ENCODE measurements at regions not wholly inside any gene's neighbourhood (a gene's known extent, or its start where the extent isn't known, plus 50 kb on each side); places are given as distances from the start of the nearest gene placed in this dataset.

DNA sequence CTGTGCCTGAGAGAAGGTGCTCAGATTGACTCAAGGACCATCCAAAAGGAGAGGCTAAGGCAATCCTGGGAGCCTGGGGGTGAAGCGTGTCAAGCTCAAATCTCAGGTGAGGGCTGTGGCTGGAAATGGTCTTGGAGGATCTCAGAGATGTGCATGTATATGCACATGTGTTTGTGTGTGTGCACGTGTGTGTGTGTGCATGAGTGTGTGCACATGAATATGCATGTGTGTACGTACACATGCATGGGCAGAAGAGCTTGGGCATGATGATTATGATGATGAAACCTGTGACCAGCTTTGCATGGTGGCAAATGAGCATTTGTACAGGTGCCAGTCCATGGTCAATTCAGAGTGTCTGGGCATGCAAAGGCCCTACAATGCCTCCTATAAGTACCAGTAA, 326.6 kb downstream of the CXCL12 start:
- no peak for ATAC-seq
- H3K36me3 ChIP-seq = no peaks in the 10 kb centered on the region
- peaks cover 24% of the 10 kb centered on the region for H3K27me3 ChIP-seq
- H3K9me3 ChIP-seq = no peaks in the 10 kb centered on the region
- WGBS, 2 donors (ENCODE audit: low coverage in 1 of 2) = 100% methylated on average over 1 of the region's 3 CpGs; no CpG with 5 or more reads in 1 of the 2 donors
- H3K4me1 ChIP-seq = no peaks in the 10 kb centered on the region
- no peak for TF ChIP-seq POLR2AphosphoS5 (IDR thresholded peaks at IDR 0.05)
- no peak for TF ChIP-seq EP300 (IDR thresholded peaks at IDR 0.05)
- no peak for TF ChIP-seq POLR2A (IDR thresholded peaks at IDR 0.05)
- TF ChIP-seq, protein P1, sequence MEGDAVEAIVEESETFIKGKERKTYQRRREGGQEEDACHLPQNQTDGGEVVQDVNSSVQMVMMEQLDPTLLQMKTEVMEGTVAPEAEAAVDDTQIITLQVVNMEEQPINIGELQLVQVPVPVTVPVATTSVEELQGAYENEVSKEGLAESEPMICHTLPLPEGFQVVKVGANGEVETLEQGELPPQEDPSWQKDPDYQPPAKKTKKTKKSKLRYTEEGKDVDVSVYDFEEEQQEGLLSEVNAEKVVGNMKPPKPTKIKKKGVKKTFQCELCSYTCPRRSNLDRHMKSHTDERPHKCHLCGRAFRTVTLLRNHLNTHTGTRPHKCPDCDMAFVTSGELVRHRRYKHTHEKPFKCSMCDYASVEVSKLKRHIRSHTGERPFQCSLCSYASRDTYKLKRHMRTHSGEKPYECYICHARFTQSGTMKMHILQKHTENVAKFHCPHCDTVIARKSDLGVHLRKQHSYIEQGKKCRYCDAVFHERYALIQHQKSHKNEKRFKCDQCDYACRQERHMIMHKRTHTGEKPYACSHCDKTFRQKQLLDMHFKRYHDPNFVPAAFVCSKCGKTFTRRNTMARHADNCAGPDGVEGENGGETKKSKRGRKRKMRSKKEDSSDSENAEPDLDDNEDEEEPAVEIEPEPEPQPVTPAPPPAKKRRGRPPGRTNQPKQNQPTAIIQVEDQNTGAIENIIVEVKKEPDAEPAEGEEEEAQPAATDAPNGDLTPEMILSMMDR (IDR thresholded peaks at IDR 0.05) = no peak
- no peak overlapping the region for H3K27ac ChIP-seq
- no peak overlapping the region for H3K4me3 ChIP-seq

DNA sequence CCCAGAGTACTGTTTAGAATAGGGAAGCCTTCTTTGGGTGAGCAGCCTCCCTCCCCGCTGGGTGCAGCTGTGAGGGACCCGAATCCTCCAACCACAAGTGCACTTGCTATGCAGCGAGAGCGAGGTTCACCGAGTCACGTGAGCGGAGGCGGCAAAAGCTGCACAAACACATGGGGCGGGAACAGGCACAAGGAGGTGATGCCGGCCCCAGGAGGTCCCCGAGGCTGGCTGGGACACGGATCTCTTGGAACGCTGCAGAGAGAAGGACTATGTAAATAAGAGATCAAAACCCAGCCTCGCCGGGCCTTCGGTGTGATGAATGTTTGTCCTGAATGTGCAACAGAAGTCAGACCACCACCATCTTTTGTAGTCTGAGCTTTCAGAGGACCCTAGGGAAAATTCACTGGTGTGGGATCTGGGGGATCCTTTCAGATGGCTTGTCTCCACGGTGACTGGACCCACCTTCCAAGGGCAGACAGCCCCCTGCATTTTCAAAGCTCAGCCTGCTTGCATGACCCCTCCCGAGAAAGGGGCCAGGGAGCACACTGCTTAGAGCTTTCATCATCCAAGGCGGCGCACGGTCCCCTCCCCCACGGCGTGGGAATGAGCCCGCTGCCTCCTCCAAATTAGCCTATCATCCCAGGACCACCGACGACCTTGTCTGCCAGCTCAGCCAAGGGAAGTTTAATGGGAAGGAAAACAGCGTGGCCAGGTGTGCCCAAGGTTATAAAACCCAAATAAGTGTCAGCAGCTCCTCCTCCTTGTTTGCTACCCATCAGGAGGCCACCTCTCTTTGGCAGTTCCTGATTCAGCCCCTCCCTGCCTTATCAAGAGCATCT, 327.7 kb downstream of the CXCL12 start:
- WGBS, 2 donors (ENCODE audit: low coverage in 1 of 2) = 81 to 87% methylated on average over 11 to 13 of the region's 27 CpGs
- H3K36me3 ChIP-seq = no peaks in the 10 kb centered on the region
- no peaks in the 10 kb centered on the region for H3K9me3 ChIP-seq
- no peaks in the 10 kb centered on the region for H3K4me1 ChIP-seq
- H3K4me3 ChIP-seq = no peak overlapping the region
- H3K27me3 ChIP-seq = peaks cover 34% of the 10 kb centered on the region
- no peak for ATAC-seq
- H3K27ac ChIP-seq = no peak overlapping the region
- TF ChIP-seq EP300 (IDR thresholded peaks at IDR 0.05) = no peak
- TF ChIP-seq POLR2A (IDR thresholded peaks at IDR 0.05) = no peak
- TF ChIP-seq, protein P1 (IDR thresholded peaks at IDR 0.05) = no peak
- TF ChIP-seq POLR2AphosphoS5 (IDR thresholded peaks at IDR 0.05) = no peak

DNA sequence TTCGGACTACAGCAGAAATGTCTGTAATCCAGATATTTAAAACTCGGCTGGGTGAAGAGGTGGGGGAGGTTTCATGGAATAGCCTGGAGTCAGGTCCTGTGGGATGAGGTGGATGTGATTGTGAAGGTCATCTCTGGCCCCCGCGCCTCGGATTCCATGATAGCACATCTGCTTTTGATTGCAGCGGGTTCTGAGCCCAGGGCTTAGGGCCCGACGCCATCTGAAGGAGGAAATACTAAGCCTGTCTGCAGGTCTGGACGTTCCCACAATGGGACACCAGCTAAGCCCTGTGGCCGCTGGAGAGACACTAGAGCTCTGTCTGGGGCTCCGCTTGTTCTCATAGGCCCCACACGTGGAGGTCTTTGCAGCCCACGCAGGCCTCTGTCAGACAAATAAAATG, 328.7 kb downstream of the CXCL12 start:
- no peak for ATAC-seq
- Histone ChIP-seq H3K4me1 (no peaks in the 10 kb centered on the region), H3K27me3 (peaks cover 36% of the 10 kb centered on the region), H3K4me3 (no peak overlapping the region), H3K9me3 (no peaks in the 10 kb centered on the region), H3K36me3 (no peaks in the 10 kb centered on the region), H3K27ac (no peak overlapping the region)
- no peak for TF ChIP-seq POLR2AphosphoS5 (IDR thresholded peaks at IDR 0.05)
- TF ChIP-seq, protein P1 (IDR thresholded peaks at IDR 0.05) = no peak
- TF ChIP-seq EP300 (IDR thresholded peaks at IDR 0.05) = no peak
- no peak for TF ChIP-seq POLR2A (IDR thresholded peaks at IDR 0.05)
- 60 to 94% methylated on average over 1 to 5 of the region's 13 CpGs for WGBS, 2 donors (ENCODE audit: low coverage in 1 of 2)

DNA sequence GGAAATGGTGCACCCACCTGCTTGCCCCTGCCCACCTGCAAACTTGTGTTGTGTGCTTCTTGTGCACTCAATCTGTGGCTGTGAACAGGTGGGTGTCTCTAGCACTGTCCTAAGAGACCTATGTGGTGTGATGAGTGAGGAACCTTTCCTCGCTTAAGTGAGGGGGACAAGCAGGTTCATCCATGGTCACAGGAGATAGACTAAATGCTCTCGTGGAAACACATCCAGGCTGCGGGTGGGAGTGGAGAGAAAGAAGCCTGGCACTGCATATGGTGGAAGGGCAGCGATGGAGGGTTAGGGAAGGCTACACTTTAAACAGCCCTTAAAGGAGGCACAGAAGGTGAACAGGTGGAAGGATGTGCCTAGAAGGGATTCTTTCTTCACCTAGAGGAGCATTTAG, 330.9 kb downstream of the CXCL12 start:
- Histone ChIP-seq H3K9me3 (no peaks in the 10 kb centered on the region), H3K36me3 (no peaks in the 10 kb centered on the region), H3K4me1 (no peaks in the 10 kb centered on the region), H3K27ac (no peak overlapping the region), H3K4me3 (no peak overlapping the region), H3K27me3 (peaks cover 36% of the 10 kb centered on the region)
- 90 to 92% methylated on average over 2 to 4 of the region's 4 CpGs for WGBS, 2 donors (ENCODE audit: low coverage in 1 of 2)
- ATAC-seq = no peak
- TF ChIP-seq EP300 (IDR thresholded peaks at IDR 0.05) (no peak), POLR2A (IDR thresholded peaks at IDR 0.05) (no peak), POLR2AphosphoS5 (IDR thresholded peaks at IDR 0.05) (no peak)
- TF ChIP-seq, protein P1 (IDR thresholded peaks at IDR 0.05) = no peak

DNA sequence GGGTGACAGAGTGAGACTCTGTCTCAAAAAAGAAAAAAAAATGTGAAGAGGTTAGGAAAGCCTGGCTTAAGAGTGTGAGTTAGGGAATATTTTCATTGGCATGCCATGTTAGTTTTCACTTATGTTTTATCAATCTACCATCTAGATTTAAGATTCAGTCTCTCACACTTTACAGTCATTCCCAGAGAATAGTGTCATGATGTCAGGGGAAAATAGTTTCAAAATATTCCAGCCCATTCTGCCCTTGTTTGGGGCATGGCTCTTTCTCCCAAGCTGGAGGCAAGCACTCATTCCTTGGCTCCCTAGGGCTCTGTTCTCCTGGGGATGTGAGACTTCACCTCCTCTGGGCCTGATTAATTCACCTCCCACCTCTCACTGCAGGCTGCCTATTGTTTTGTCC, 331.5 kb downstream of the CXCL12 start:
- Histone ChIP-seq H3K27me3 (peaks cover 36% of the 10 kb centered on the region), H3K9me3 (no peaks in the 10 kb centered on the region), H3K4me3 (no peak overlapping the region), H3K4me1 (no peaks in the 10 kb centered on the region), H3K27ac (no peak overlapping the region), H3K36me3 (no peaks in the 10 kb centered on the region)
- ATAC-seq = no peak
- TF ChIP-seq, protein P1 (IDR thresholded peaks at IDR 0.05) = no peak
- TF ChIP-seq POLR2A (IDR thresholded peaks at IDR 0.05) = no peak
- TF ChIP-seq POLR2AphosphoS5 (IDR thresholded peaks at IDR 0.05) = no peak
- TF ChIP-seq EP300 (IDR thresholded peaks at IDR 0.05) = no peak

Data from gastroesophageal sphincter (tissue), 4 donors.